Testis (tissue), 2 donors: ENCODE measurements at regions not wholly inside any gene's neighbourhood (a gene's known extent, or its start where the extent isn't known, plus 50 kb on each side); places are given as distances from the start of the nearest gene placed in this dataset.

Experiments
- DNase-seq: peaks from one replicate; pipeline ENCODE4 v3.0.0-alpha.2; 2019
- H3K27ac ChIP-seq, 2 donors: fragments of 200-600 bp; sonication (generic); one replicate each; pipeline ENCODE4 v1.5.1; 2019
- H3K27me3 ChIP-seq: fragments of 200-600 bp; sonication (generic); one replicate; pipeline ENCODE4 v1.5.1; 2019
- H3K36me3 ChIP-seq: fragments of 200-600 bp; sonication (generic); one replicate; pipeline ENCODE4 v1.5.1; 2017; ENCODE audit warnings: low read depth; ENCODE audit errors: missing control alignments
- H3K4me1 ChIP-seq: fragments of 200-600 bp; sonication (generic); one replicate; pipeline ENCODE4 v1.5.1; 2019
- H3K4me3 ChIP-seq, 2 donors: fragments of 200-600 bp; sonication (generic); one replicate each; pipeline ENCODE4 v1.5.1; 2017 to 2019
- H3K9me3 ChIP-seq: fragments of 200-600 bp; sonication (generic); one replicate; pipeline ENCODE4 v1.5.1; 2017
- POLR2A ChIP-seq: fragments of 450-650 bp; IDR thresholded peaks from one replicate; pipeline ENCODE4 v1.6.1; 2017; ENCODE audit warnings: antibody characterized with exemption, mild to moderate bottlenecking, moderate library complexity
- WGBS, 2 donors: methylation state at CpG; one replicate each; pipeline ENCODE4 v1.1.5; 2018; 5-methylcytosine and 5-hydroxymethylcytosine counted together
- intact Hi-C: fragments of 100-400 bp; cut with DNase I; formaldehyde crosslinking; loops from one replicate; pipeline ENCODE4 v1.15.1; 2023; ENCODE audit warnings: low total_unique reads
- TF ChIP-seq, protein P1 (sequence below), 3 experiments: fragments of 450-650 bp in 2 of 3; fragments of 200-600 bp in 1 of 3; sonication (generic) in 1 of 3; IDR thresholded peaks; one replicate each; pipeline ENCODE4 v1.5.1; 2016 to 2019; ENCODE audit warnings: antibody characterized with exemption in 3 of 3, mild to moderate bottlenecking in 2 of 3, moderate library complexity in 1 of 3

DNA sequence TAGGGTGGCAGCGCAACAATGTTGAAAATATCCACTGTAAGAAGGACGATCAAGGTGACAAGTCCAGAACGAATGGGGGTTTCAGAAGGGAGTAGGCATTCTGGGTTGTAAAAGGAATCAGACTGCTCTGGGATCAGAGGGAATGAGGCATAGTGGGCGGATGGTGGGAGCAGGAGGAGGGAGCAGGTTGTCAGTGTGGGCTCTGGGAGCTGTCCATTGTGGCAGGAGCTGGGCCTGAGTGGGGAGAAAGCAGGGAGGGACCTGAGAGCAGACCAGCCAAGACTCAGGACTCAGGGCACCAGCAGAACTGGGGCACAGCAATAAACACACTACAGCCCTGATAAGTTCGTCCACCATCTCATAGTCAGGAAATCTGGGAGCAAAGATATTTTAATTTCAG, 292.6 kb upstream of the MKI67 start:
- WGBS, 2 donors: 59 to 77% methylated on average over 5 of the region's 5 CpGs
- intact Hi-C loops: no loop called here

DNA sequence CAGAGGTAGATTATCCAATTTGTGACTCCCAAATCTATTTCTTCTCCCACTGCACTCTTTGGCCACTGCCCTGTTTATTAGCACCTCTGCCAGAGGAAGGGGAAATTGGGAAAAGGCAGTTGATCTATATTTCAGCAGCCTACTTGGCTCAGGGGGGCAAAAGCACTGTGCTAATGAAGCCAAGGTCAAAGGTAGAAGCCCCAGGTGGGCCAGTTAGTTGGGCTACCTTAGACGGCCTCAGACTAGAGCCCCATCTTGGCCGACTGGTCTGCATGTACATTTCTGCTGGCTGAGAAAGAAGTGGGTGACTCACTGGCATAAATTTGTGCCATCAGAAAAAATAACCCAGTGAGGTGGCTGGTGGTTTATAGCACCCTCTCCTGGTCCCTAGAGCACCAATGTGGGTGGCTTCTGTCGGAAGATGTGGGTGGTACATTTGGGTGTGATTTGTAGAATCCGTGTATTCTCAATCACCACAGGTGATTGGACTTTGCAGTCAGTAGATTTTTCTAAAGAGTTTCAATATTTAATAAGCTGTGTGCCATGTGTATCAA, 293.3 kb upstream of the MKI67 start:
- Histone ChIP-seq H3K27ac (no peak overlapping the region), H3K27me3 (no peaks in the 10 kb centered on the region), H3K9me3 (no peaks in the 10 kb centered on the region), H3K4me1 (no peaks in the 10 kb centered on the region), H3K36me3 (no peaks in the 10 kb centered on the region), H3K4me3 (no peak overlapping the region)
- intact Hi-C loops: no loop called here
- TF ChIP-seq, protein P1, sequence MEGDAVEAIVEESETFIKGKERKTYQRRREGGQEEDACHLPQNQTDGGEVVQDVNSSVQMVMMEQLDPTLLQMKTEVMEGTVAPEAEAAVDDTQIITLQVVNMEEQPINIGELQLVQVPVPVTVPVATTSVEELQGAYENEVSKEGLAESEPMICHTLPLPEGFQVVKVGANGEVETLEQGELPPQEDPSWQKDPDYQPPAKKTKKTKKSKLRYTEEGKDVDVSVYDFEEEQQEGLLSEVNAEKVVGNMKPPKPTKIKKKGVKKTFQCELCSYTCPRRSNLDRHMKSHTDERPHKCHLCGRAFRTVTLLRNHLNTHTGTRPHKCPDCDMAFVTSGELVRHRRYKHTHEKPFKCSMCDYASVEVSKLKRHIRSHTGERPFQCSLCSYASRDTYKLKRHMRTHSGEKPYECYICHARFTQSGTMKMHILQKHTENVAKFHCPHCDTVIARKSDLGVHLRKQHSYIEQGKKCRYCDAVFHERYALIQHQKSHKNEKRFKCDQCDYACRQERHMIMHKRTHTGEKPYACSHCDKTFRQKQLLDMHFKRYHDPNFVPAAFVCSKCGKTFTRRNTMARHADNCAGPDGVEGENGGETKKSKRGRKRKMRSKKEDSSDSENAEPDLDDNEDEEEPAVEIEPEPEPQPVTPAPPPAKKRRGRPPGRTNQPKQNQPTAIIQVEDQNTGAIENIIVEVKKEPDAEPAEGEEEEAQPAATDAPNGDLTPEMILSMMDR (IDR thresholded peaks at IDR 0.05): no peak
- no peak for TF ChIP-seq POLR2A
- DNase-seq: no peak
- WGBS, 2 donors: 80 to 85% methylated on average over 4 of the region's 4 CpGs

More for the DNA sequence above, 292.6 kb upstream of the MKI67 start:
- no peaks in the 10 kb centered on the region for H3K4me1 ChIP-seq
- TF ChIP-seq, protein P1 (IDR thresholded peaks at IDR 0.05): no peak
- TF ChIP-seq POLR2A: no peak
- no peaks in the 10 kb centered on the region for H3K27me3 ChIP-seq
- no peak for DNase-seq
- H3K36me3 ChIP-seq: no peaks in the 10 kb centered on the region
- no peak overlapping the region for H3K4me3 ChIP-seq
- no peak overlapping the region for H3K27ac ChIP-seq
- no peaks in the 10 kb centered on the region for H3K9me3 ChIP-seq

DNA sequence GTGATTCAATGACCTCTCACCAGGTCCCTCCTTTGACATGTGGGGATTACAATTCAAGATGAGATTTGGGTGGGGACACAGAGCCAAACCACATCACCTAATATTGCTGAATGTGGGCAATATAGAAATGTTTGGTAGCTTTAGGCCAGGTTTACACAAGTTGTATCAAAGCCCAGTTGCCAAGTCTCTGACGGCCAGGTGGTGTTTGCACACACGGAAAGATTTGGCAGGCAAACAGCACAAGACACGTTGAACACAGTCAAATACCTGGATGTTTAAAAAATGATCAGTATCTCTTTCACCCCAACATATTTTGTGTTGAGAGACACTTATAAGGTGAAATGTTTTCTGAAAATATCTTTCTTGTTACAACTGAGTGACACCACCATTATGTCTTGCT, 294.4 kb upstream of the MKI67 start:
- Histone ChIP-seq H3K4me3 (no peak overlapping the region), H3K27me3 (no peaks in the 10 kb centered on the region), H3K27ac (no peak overlapping the region), H3K4me1 (no peaks in the 10 kb centered on the region), H3K9me3 (no peaks in the 10 kb centered on the region), H3K36me3 (no peaks in the 10 kb centered on the region)
- no peak for DNase-seq
- TF ChIP-seq, protein P1 (IDR thresholded peaks at IDR 0.05): no peak
- no peak for TF ChIP-seq POLR2A
- WGBS, 2 donors: 80 to 85% methylated on average over 3 of the region's 3 CpGs
- intact Hi-C loops: no loop called here

DNA sequence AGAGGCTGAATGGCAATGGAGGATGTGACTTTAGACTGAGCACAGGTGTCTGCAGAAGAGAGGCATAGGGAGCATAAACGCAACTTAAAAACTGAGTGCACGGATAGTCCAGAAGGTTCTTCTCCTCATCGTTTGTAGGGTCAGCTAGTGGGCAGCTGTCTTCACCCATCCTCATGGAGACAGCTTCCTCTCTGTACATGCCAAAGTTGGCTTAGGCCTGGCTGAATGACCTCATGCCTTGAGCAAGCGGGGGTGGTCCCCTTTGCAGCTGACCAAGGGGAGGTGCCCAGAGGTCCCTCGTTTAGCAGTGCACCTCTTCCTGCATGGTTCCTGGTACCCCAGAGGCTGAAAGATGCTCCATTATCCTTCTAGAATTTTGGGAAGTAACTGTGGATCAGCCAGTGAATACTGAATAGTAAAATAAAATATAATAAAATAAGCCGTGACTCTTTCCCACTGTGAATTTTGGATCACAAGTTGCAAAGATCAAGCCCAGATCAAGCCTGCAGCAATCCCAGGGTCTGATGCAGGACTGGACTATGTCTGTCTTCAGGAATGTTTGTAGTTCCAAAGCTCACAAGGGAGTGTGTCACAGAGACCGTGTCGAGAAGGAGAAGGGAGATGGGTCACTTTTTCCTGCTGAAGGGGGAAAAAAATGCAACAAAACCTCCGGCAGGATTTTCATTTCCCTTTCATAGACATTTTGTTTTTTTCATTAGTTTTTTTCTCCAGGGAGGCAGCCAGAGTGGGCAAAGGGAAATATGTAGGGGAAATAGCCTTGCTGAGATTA, 295.3 kb upstream of the MKI67 start:
- DNase-seq: no peak
- no peak overlapping the region for H3K27ac ChIP-seq

More for the DNA sequence above, 295.3 kb upstream of the MKI67 start:
- no peak overlapping the region for H3K4me3 ChIP-seq
- TF ChIP-seq, protein P1 (IDR thresholded peaks at IDR 0.05): no peak
- no peak for TF ChIP-seq POLR2A
- intact Hi-C loops: no loop called here
- H3K27me3 ChIP-seq: no peaks in the 10 kb centered on the region
- no peaks in the 10 kb centered on the region for H3K4me1 ChIP-seq
- H3K36me3 ChIP-seq: no peaks in the 10 kb centered on the region
- WGBS, 2 donors: 54 to 64% methylated on average over 9 of the region's 9 CpGs
- H3K9me3 ChIP-seq: no peaks in the 10 kb centered on the region
